ENCODE measurements at regions not wholly inside any gene's neighbourhood (a gene's known extent, or its start where the extent isn't known, plus 50 kb on each side); places are given as distances from the start of the nearest gene placed in this dataset.

GRCh38 chr12:76611533-76611932 is 52.0 kb upstream of the OSBPL8 start:
- no peak for DNase-seq

- no peak for DNase-seq
Measured at GRCh38 chr12:76614364-76614763, 54.8 kb upstream of the OSBPL8 start.

- no peak for DNase-seq
Measured at GRCh38 chr12:76618031-76618430, 58.5 kb upstream of the OSBPL8 start.

- DNase-seq = peak; percentile 73
Measured at GRCh38 chr12:76621582-76622024, 62.0 kb upstream of the OSBPL8 start.

- DNase-seq = no peak
Measured at GRCh38 chr12:76622351-76622750, 62.8 kb upstream of the OSBPL8 start.

- no peak for DNase-seq
Measured at GRCh38 chr12:76622915-76623314, 63.3 kb upstream of the OSBPL8 start.

GRCh38 chr12:76623931-76624330 is 64.4 kb upstream of the OSBPL8 start:
- DNase-seq = no peak

GRCh38 chr12:76627346-76628135 is 68.0 kb upstream of the OSBPL8 start:
- DNase-seq = no peak

GRCh38 chr12:76628745-76629144 is 69.2 kb upstream of the OSBPL8 start:
- DNase-seq = no peak

GRCh38 chr12:76631741-76632140 is 72.2 kb upstream of the OSBPL8 start:
- no peak for DNase-seq

GRCh38 chr12:76633415-76633814 is 73.8 kb upstream of the OSBPL8 start:
- DNase-seq = no peak

GRCh38 chr12:76634133-76634532 is 74.6 kb upstream of the OSBPL8 start:
- no peak for DNase-seq

GRCh38 chr12:76636121-76636692 is 76.6 kb upstream of the OSBPL8 start:
- no peak for DNase-seq

GRCh38 chr12:76637807-76638206 is 78.2 kb upstream of the OSBPL8 start:
- no peak for DNase-seq

- DNase-seq = no peak
Measured at GRCh38 chr12:76639646-76640045, 80.1 kb upstream of the OSBPL8 start.

GRCh38 chr12:76641073-76641472 is 81.5 kb upstream of the OSBPL8 start:
- DNase-seq = no peak

- DNase-seq = no peak
Measured at GRCh38 chr12:76641961-76642360, 82.4 kb upstream of the OSBPL8 start.

- no peak for DNase-seq
Measured at GRCh38 chr12:76643438-76643837, 83.9 kb upstream of the OSBPL8 start.

- no peak for DNase-seq
Measured at GRCh38 chr12:76644950-76645349, 85.4 kb upstream of the OSBPL8 start.

- DNase-seq = no peak
Measured at GRCh38 chr12:76645934-76646333, 86.4 kb upstream of the OSBPL8 start.

GRCh38 chr12:76646366-76646765 is 86.8 kb upstream of the OSBPL8 start:
- DNase-seq = no peak

GRCh38 chr12:76649099-76649498 is 89.5 kb upstream of the OSBPL8 start:
- no peak for DNase-seq

- DNase-seq = no peak
Measured at GRCh38 chr12:76652402-76652801, 92.8 kb upstream of the OSBPL8 start.

- DNase-seq = no peak
Measured at GRCh38 chr12:76653342-76653741, 93.8 kb upstream of the OSBPL8 start.

GRCh38 chr12:76664731-76665130 is 99.2 kb upstream of the ZDHHC17 start:
- DNase-seq = no peak
